IPS DF 19.7 (cell line): ENCODE measurements at regions not wholly inside any gene's neighbourhood (a gene's known extent, or its start where the extent isn't known, plus 50 kb on each side); places are given as distances from the start of the nearest gene placed in this dataset.
A peak's percentile ranks its signal among the peaks of the same experiment; 100 is the strongest.
"Not testable (repeated sequence)": the region's sequence is repeated elsewhere in the genome, so short reads cannot be mapped to it uniquely, and the experiment has no call there.

Experiments used
- DNase-seq: peaks from one replicate; pipeline ENCODE4 v3.0.0-alpha.2; 2013; ENCODE audit warnings: low read depth, low spot score

DNA sequence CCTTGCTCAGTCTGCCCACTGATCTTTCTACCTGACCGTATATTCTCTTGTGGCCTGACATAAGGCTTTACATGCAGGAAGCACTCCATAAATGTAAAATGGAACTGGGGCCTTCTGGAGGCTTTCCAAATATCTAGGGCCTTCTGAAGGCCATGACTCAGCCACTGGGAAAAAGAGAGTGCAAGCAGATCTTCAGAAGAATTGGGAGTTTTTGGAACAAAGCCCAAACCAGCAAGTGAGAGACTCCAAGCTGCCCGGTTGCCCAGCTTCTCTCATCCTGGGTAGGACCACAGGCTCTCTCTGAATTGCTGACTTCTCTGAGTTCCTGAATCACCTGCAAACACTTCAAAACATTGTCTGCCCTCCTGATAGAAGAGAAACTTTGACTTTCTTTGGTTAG is 107.9 kb upstream of the BMAL1 start:
- DNase-seq = no peak

DNA sequence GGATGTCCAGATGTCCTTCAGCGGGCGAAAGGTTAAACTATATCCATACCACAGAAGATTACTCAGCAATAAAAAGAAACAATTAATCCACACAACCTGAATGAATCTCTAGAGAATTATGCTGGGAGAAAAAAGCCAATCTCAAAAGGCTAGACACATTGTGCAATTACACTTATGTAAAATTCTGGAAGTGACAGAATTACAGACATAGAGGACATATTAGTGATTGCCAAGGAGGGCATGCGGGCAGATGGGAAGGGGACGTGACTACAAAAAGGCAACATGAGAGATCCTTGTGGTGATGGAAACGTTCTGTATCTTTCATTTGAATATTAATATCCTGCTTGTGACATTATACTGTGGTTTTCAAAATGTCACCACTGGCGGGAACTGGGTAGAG is 103.5 kb upstream of the BMAL1 start:
- DNase-seq = no peak

DNA sequence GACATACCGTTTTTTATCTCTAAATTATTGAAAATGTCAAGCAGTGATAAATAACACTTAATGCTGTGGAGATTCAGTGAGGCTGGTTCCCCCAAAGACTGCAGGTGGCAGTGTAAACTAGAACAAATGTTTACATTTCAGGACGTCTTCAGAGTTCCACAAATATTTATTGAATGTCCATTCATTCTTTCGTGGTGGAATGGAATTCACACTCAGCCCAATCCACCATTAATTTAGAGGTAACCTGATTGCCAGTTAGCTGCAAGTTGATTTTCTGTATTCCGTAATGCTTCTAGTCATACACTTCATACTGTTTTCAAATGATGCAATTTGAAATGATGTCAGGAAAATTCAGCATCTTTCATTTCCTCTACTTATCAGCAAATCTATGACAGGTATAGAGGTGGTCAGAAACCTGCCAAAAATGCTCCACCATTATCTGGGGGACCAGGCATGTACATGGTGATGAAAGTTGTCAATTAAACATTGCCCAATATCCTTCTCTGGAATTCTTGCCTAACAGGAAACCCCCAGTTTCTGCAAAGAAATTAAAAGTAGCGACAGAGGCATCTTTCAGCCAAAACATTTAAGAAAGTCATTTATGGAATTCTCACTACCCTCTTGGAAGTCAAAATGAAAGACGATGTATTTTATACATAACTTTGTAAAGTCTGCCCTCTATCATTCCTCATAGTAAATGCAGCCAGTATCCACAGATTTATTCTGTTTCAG is 94.3 kb upstream of the BMAL1 start:
- no peak for DNase-seq

DNA sequence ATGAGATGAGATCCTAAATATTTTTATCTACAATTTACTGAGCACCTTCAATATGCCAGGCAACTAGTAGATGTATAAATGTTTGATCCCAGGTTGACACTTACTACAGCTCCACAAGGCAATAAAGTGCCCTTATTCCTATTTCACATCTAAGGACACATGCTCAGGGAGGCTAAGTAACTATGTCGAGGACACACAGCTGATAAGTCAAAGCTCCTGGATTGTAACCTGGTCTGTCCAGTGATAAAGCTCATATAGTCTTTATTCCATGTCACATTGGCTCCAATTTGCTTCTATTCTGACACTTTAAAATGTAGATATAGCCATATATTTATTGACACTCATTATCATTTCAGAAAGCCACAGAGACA is 93.8 kb upstream of the BMAL1 start:
- DNase-seq = no peak

DNA sequence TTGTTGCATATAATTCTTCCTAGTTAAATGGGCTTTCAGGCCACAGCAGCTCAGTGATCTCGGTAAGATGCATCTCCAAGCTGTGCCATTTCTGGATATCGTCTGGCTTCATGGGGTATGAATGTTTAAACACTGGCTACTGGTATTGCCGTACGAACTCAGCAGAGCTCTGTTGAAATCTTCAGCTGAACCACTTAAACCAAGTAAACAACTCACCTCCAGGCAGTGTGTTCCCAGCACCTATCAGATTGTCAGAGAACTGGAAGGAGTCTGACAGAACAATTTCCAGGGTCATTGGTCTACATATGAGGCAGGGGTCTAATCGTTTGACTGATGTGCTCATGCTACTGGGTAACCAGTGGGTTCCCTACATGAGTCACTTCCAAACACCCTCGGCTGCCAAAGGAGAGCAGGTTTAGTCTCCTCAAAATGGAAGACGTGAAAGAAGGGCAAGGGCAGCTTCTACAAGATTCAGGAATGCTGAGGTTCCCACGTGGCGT is 93.2 kb upstream of the BMAL1 start:
- no peak for DNase-seq

DNA sequence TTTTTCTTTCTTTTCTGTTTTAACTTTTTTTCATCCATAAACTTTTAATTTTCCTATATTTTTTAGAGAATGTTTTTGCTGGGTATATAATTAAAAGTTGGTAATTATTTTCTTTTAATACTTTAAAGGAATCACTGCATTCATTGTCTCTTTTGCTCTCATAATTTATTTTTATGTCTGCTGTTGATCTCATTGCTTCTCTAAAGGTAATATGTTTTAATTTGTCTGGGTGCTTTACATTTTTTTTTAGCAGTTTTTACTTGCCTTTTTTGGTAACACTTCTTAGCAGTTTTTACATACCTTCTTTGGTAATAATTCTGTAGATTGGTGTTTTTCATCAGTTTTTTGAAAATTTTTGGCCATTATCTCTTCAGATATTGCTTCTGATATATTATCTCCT is 89.4 kb upstream of the BMAL1 start:
- DNase-seq = no peak

DNA sequence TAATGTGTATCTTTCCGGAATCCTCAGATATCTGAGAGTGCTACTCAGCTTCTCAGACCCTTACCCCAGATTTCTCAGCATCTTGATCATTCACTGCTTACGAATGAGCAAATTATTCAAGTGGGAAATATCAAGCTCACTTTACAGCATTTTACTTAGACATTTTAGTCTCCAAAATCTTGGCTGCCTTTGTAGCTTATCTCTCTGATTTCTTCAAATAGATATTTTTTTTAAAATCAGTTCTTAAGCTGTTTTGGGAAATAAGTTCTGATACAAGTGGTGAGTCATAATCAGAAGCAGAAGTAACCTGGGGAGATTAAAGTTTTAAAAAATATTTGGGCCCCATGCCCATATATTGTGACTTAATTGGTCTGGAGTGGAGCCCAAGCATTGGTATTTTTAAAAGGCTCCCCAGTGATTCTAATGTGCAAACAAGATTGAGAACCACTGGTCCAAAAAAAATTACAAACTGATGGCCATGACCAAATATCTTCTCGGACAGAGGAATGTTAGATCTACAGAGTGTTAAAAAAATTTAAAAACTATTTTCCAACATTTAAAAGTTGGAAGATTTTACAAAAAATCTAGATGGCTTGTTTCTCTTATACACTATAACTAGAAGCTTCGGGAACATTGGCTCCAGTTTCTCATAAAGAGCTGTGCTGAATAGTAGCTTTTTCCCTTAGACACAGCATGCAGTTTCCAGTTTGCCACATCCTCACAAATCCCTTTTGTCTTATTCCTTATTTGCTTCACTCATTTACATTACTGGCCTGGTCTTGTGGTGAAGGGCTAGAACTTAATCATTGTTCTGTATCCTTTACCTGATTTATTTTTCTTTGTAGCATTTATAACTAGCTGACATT is 87.8 kb upstream of the BMAL1 start:
- DNase-seq = no peak

DNA sequence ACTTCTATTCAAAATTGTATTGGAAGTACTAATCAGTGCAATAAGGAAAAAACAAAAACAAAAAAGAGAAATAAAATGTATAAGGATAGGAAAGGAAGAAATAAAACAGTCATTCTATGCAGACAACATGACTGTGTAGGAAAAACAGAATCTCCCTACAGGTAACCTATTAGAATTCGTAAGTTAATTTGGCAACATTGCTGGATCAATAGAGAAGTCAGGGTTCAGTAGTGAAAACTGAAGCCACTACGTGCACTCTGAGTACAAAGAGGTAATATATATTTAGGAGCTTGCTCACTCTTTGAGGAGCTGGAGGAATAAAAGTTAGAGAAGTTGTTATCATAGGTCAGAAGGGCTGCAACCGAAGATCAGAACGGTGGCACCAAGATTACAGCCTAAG is 84.0 kb upstream of the BMAL1 start:
- DNase-seq = no peak

DNA sequence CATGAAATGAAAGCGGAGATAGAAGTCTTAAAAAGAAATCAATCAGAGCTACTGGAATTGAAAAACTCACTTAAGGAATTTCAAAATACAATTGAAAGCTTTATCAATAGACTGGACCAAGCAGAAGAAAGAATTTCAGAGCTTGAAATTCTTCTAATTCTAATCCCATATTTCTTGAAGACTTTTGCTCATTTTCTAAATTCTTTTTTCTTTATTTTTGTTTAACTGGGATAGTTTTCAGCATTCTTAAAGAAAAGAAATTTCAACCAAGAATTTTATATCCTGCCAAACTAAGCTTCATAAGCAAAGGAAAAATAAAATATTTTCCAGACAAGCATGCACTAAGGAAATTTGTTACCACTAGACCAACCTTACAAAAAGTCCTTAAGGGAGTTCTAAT is 80.2 kb upstream of the BMAL1 start:
- DNase-seq = not testable (repeated sequence)

DNA sequence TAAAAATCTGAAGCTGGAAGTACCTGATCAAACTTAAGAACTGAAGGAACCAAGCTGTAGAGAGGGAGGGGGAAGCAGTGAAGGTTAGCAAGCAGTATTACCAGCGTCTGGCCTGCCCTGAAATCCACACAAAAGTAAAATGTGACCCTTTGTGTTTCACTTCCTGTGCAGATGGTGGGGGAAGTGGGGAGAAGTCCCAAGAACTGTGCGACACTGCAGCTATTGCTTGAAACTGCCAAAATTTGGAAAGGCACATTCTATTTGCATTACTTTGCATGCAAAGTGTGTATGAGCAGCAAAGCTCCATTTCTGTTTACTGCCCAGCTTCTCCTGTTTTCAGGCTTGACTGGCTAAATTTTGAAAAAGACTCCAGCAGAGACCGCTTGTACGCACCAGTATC is 72.1 kb upstream of the BMAL1 start:
- no peak for DNase-seq

DNA sequence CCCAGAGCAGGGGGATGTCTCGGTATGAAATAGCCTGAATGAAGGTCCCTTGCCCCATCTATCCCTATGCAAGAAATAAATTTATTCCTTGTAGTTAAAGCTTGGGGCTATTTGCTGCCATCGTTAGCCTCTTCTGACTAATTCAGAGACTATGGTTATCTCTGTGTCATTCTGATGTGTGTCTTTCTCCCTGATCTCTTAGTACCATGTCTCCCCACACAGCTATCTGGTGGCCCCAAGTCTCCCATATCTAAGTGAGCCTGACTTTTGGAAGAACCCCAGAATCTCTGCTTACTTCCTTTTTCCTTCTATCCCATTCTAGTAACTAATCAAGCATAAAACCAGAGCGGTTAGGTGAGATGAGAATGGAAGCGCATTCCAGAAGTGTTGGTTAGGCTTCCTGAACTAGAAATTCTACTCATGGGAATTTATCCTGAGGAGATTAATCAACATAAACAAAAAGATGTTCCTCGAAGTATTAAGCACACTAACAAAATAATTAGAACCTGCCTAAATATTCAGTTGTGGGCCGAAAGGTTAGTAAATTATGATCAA is 71.4 kb upstream of the BMAL1 start:
- DNase-seq = no peak

DNA sequence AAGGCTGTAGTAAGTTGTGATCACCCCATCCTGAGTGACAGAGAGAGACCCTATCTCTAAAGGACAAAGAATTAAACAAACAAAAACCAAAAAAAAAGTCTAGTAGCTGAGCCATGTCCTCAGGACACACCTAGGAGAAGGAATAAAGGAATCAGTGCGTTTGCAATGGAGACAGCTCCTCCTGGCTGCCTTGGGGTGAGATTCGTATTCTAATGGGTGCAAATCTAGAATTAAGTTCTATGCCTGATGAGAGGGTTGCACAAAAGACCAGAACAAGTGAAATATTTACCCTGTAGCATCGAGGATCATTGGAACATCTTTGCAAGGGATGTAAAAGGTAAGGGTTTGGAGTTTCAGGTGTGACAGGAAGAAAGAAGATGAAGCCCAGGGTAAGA is 70.3 kb upstream of the BMAL1 start:
- no peak for DNase-seq

DNA sequence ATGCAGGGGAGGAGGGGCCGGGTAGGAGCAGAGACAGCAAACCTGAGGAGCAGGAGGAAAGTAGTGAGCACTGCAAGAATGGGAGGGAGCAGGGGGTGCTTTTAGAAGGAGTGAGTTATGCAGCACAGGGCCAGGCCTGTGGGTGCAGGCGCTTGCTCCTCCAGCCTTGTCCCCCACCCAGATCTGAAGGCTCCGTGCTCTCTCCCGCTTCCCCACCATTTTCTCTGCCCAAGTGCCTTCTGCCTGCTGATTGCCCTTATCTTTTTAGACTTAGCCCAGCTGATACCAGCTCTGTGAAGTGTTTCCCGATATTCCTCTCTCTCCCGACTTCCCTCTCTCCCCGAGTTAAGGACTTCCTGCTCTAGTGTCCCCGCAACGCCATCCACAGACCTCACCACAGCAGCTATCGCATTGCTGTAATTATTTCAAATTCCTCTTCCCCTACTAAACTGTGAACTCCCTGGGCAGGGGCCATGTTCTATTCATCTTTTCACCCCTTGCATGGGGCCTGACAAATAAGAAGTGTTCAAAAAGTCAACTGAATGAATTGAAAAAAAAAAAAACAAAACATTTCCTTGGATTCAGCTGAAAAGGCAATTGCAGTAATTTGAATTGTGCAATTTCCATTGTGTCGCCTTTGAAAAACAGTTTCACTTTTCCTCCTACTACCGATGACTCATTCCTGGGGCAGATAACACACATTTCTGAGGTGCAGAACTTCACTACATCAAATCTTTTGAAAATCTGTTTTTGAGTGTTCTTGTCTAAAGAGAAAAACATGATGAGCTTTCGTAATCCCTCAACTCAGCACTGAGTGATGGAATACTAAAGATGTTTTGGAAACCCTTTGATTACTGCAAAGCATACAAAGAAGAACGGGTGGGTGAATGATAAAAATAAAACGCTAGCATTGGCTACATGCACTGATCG is 69.7 kb upstream of the BMAL1 start:
- DNase-seq = no peak

DNA sequence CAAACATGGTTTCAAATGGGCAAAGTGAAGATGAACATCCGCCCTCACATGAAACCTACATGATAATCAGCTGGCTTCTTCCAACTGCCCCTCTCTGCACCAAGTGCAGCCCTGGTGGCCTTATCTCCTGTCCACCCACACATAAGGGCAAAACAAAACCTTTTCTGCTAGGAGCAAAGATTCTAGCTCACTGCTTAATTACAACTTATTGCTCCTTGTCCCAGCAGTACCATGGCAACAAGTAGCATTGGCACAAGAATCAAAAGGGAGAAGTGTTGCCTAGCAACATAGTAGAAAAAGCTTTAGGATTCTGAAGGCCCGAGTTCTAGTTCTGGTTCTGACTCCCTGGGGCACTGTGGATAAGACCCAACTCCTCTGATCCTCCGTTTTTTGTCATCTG is 68.7 kb upstream of the BMAL1 start:
- DNase-seq = no peak

DNA sequence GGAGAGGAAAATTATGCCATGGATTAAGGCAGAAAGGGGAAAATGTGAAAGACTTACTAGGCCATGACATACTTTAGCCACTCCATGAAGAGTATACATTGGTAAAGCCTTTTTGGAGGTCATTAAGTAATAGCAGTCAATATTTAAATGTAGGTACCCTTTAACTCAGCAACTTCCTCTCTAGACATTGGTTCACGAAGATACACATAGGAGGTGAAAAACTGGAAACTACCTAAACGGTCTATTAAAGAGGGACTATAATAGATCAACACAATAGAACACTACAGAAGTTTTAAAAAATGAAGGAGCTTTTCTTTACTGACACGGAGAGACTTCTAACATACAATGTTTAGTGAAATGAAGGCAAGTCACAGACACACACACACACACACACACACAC is 68.2 kb upstream of the BMAL1 start:
- DNase-seq = no peak

DNA sequence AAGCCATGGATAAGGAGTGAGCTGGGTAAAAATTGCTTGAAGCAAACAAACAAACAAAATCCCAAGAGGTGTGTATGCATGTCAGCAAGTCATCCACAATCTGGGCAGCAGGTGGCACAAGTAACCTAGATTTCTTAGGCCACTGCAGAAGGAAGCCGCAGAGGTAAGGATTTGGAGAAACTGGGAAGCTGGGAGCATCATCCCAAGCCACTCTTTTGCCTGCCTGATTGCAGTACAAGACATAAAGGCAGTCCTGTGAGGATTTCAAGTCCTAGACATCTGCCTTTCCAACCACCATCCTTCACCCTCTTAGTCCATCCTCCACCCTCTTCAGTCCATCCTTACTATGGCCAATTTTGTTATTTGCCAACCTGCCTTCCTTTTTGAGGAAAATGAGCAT is 67.2 kb upstream of the BMAL1 start:
- DNase-seq = peak; percentile 52

DNA sequence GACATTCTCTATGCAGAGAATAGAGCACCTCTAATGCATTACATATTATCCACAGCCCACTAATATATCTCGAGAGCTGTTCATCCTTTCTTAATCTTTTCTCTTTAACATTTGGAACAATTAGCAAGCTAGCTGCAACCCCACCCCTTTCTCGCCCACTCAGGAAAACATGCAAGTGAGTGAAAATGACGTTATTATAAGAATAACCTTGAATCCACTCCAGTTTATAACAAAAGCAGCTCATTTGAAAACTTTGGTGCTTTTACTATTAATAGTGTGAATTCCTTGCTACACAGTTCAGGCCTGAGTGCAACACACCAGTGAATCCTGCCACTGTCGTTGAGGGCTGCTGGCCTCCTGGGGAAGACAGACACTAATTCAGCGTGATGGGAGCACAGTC is 63.3 kb upstream of the BMAL1 start:
- DNase-seq = no peak

DNA sequence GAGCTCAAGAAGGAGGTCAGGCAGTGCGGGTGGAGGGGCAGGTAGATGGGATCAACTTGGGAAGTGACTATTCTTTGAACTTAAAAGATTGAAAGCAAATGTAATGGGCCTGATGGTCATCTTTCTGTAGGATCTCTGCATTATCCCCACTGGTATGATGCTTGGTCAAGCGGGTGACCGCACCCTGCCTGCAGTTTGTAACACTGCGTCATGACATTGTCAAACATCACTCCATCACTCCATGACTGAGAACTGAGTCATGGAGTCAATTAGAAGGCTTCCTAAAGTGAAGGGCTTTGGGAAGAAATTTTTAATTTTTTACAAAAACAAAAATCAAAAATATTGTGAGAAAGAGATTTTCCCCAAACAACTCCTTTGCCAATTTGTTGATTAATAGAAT is 62.4 kb upstream of the BMAL1 start:
- no peak for DNase-seq

DNA sequence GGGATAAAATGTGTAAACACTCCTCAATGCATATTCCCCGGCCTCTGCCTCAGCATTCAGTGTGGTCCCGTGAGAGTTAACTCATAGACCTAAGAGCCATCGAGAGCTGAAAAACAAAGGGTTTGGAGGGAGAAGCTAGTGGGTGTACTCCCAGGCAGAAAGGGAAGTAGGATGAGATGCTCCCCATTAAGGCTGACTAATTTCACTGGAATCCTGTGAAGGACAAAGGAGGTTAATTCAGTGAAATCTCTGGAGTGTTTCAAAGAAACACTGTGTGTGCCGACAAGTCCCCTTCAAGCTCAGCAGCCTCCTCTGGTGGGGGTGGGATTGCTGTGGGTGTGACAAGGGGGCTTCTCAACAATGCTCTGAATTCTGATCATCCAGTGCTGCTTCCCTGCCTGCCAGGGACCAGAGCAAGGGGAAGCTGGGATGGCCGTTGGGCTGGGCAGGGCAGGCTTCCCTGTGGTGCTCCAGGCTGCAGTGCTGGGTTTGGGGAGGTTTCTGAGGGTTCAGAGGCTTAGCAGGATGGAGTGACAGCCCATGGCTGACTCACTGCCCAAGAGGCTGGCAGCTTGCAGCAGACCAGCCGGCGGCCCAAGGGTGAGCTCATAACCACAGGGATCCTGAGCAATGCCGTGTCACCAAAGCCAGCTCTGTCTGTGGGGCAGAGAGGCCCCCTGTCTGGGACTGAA is 61.4 kb upstream of the BMAL1 start:
- DNase-seq = no peak

DNA sequence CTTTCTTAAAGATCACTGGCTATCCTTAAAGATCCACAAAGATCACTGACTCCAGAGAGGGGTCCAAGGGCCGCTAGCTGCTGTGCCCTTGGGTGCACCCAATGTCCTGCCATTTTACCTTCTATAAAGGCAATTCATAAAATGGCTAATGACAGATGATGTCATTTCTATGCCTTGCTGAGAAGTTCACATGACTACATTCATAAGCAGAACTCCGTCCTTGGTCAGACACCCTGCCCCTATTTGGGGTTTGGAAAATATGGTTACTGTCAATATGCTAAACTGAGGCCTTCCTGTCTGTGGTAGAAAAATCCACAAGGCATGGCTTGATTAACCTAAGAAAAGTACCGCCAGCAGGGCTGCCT is 60.9 kb upstream of the BMAL1 start:
- no peak for DNase-seq

DNA sequence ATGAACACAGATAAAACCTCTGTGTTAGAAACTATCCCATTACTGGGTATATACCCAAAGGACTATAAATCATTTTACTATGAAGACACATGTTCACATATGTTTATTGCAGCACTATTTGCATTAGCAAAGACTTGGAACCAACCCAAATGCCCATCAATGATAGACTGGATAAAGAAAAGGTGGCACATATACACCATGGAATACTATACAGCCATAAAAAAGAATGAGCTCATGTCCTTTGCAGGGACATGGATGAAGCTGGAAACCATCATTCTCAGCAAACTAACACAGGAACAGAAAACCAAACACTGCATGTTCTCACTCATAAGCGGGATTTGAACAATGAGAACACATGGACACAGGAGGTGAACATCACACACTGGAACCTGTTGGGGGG is 58.9 kb upstream of the BMAL1 start:
- DNase-seq = not testable (repeated sequence)
